Activated T-cell treated with anti-CD3 and anti-CD28 coated beads, Interleukin-2, amount 50 U/mL, for 72 hours (primary cell): ENCODE measurements at regions not wholly inside any gene's neighbourhood (a gene's known extent, or its start where the extent isn't known, plus 50 kb on each side); places are given as distances from the start of the nearest gene placed in this dataset.

Experiments used
- ATAC-seq, 2 donors: fragments of 150-1000 bp; cut with Tn5 transposase; replicated peaks in 1 of 2; 2 replicates each; pipeline ENCODE4 v1.10.0; 2021; ENCODE audit warnings: moderate library complexity in 2 of 2, mild to moderate bottlenecking in 1 of 2
- DNase-seq, 2 donors: peaks; one replicate each; pipeline ENCODE4 v3.0.0; 2021 to 2022; ENCODE audit warnings: mixed read lengths in 1 of 2
- H3K27ac Mint-ChIP-seq: one replicate; pipeline ENCODE4 v1.8.0; 2022; ENCODE audit warnings: mild to moderate bottlenecking, moderate library complexity, mixed read lengths
- H3K27me3 Mint-ChIP-seq: one replicate; pipeline ENCODE4 v1.8.0; 2022; ENCODE audit warnings: low read depth, mixed read lengths
- H3K36me3 Mint-ChIP-seq, 2 donors: one replicate each; pipeline ENCODE4 v1.8.0; 2022; ENCODE audit warnings: mixed read lengths in 2 of 2, mild to moderate bottlenecking in 1 of 2; ENCODE audit not compliant: insufficient read depth in 2 of 2
- H3K4me1 Mint-ChIP-seq: one replicate; pipeline ENCODE4 v1.8.0; 2022; ENCODE audit warnings: low read depth, mixed read lengths
- H3K4me3 Mint-ChIP-seq, 2 donors: one replicate each; pipeline ENCODE4 v1.8.0; 2022; ENCODE audit warnings: mild to moderate bottlenecking in 2 of 2, mixed read lengths in 2 of 2, moderate library complexity in 2 of 2
- H3K9me3 Mint-ChIP-seq, 2 donors: one replicate each; pipeline ENCODE4 v1.8.0; 2022; ENCODE audit warnings: mixed read lengths in 2 of 2

- H3K27ac Mint-ChIP-seq = no peak overlapping the region
- no peaks in the 10 kb centered on the region for H3K36me3 Mint-ChIP-seq
- peaks cover 26% of the 10 kb centered on the region for H3K27me3 Mint-ChIP-seq
- ATAC-seq (no peak), DNase-seq (no peak)
- H3K4me1 Mint-ChIP-seq = no peaks in the 10 kb centered on the region
- no peak overlapping the region for H3K4me3 Mint-ChIP-seq
- H3K9me3 Mint-ChIP-seq = peaks cover 0 to 5% of the 10 kb centered on the region in 2 donors
These were observed 587.4 kb upstream of the MDFIC2 start for GRCh38 chr3:70899816-70900215.

DNA sequence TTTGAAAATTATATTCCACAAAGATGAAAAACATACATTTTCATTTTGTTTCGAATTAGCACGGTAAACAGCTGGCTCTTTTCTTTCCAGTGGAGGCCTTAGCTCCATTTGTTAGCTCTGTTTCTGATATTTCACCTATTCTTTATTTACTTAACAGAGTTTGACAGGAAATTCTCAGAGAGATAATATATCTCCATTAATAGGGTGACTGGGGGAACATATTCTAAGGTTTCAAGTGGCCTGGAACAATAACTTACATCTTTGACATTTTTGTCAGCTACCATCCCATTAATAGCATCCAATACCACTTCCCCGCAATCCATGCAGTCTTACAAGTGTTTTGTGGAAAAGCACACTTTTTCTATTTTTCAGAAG is 577.6 kb upstream of the MDFIC2 start:
- Mint-ChIP-seq H3K27me3 (no peaks in the 10 kb centered on the region), H3K36me3 (no peaks in the 10 kb centered on the region)
- no peak for ATAC-seq

GRCh38 chr3:70889162-70890019 is 577.0 kb upstream of the MDFIC2 start:
- Mint-ChIP-seq H3K9me3 (peaks cover 0 to 2% of the 10 kb centered on the region in 2 donors), H3K27me3 (no peaks in the 10 kb centered on the region), H3K4me1 (no peaks in the 10 kb centered on the region), H3K36me3 (no peaks in the 10 kb centered on the region), H3K27ac (no peak overlapping the region), H3K4me3 (no peak overlapping the region)
- DNase-seq (no peak), ATAC-seq (no peak)

More for the DNA sequence above, 577.6 kb upstream of the MDFIC2 start:
- DNase-seq = no peak
- no peak overlapping the region for H3K4me3 Mint-ChIP-seq
- no peaks in the 10 kb centered on the region for H3K4me1 Mint-ChIP-seq
- H3K27ac Mint-ChIP-seq = no peak overlapping the region
- peaks cover 0 to 2% of the 10 kb centered on the region in 2 donors for H3K9me3 Mint-ChIP-seq

- DNase-seq (no peak), ATAC-seq (no peak)
- Mint-ChIP-seq H3K4me3 (no peak overlapping the region), H3K36me3 (no peaks in the 10 kb centered on the region), H3K27me3 (peaks cover 23% of the 10 kb centered on the region), H3K4me1 (peaks cover 5% of the 10 kb centered on the region), H3K9me3 (no peaks in the 10 kb centered on the region), H3K27ac (no peak overlapping the region)
These were observed 573.2 kb upstream of the MDFIC2 start for GRCh38 chr3:70885636-70886035.

GRCh38 chr3:70882104-70882503 is 569.7 kb upstream of the MDFIC2 start:
- Mint-ChIP-seq H3K4me3 (no peak overlapping the region), H3K9me3 (peaks cover 13 to 15% of the 10 kb centered on the region in 2 donors), H3K27ac (no peak overlapping the region), H3K27me3 (peaks cover 50% of the 10 kb centered on the region), H3K36me3 (peaks cover 5 to 8% of the 10 kb centered on the region in 2 donors), H3K4me1 (peaks cover 5% of the 10 kb centered on the region)
- ATAC-seq = no peak
- no peak for DNase-seq

DNA sequence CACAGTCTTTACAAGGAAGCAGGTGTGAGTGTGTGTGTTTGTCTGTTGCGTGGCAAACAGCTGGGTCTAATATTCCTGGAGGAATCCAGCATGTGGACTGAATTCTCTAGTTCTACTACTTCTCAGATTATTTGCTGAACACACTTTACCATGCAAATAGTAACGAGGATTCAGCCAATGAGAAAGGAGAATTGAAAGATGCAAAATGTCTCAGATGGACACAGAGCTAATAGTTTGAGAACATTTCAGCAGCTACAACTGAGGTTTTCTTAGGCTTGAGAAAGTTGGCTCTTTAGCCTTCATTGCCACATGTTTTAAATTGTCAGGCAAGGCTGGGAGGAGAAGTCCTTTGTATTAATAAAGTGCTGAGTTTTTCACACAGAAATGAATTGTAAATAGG is 568.0 kb upstream of the MDFIC2 start:
- DNase-seq (no peak), ATAC-seq (no peak)
- H3K4me1 Mint-ChIP-seq = peaks cover 5% of the 10 kb centered on the region
- H3K4me3 Mint-ChIP-seq = no peak overlapping the region
- H3K9me3 Mint-ChIP-seq = peaks cover 13 to 16% of the 10 kb centered on the region in 2 donors
- H3K27me3 Mint-ChIP-seq = peaks cover 51% of the 10 kb centered on the region
- H3K27ac Mint-ChIP-seq = no peak overlapping the region
- H3K36me3 Mint-ChIP-seq = peaks cover 5 to 8% of the 10 kb centered on the region in 2 donors

DNA sequence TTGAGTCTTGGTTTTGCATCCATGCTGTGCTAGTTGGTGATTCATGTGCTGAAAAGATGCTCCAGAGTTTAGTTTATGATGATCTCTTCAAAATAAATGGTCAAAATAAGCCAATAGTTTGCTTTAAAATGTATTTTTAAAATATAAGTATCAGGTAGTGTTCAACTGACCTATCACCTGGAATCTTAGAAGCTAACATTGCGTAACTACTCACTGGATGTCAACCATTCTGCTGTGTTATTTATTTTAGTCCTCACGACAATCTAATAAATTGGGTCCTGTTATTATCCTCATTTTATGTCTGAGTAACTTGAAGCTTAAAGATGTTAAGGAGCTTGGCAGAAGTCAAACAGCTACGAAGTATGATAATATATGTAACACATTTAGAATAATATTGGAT is 563.7 kb upstream of the MDFIC2 start:
- Mint-ChIP-seq H3K36me3 (peaks cover 5 to 11% of the 10 kb centered on the region in 2 donors), H3K27ac (no peak overlapping the region), H3K4me3 (no peak overlapping the region), H3K9me3 (peaks cover 16 to 19% of the 10 kb centered on the region in 2 donors), H3K4me1 (no peaks in the 10 kb centered on the region), H3K27me3 (peaks cover 50% of the 10 kb centered on the region)
- DNase-seq (no peak), ATAC-seq (no peak)

DNA sequence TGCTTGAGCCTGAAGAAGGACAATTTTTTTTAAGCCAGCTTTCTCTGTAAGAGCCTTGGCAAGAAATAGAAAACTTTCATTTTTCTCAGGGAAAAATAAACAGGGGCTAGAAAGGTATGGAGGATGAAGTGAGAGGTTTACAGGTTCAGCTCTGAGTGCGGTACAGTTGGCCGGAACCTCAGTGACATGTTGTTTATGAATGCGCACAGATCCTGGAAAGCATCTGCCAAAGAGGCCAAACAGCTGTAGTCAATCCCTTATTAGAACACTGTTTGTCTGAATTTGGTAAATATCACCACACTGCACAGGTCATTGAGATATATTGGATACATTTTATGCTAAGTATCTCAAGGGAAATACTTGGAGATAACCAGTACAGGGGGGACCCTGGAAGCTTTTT is 561.8 kb upstream of the MDFIC2 start:
- H3K36me3 Mint-ChIP-seq = peaks cover 5 to 9% of the 10 kb centered on the region in 2 donors
- DNase-seq (no peak), ATAC-seq (no peak)
- H3K27me3 Mint-ChIP-seq = peaks cover 42% of the 10 kb centered on the region
- no peak overlapping the region for H3K27ac Mint-ChIP-seq
- H3K4me3 Mint-ChIP-seq = no peak overlapping the region
- peaks cover 17 to 20% of the 10 kb centered on the region in 2 donors for H3K9me3 Mint-ChIP-seq
- H3K4me1 Mint-ChIP-seq = no peaks in the 10 kb centered on the region

GRCh38 chr3:70873686-70874085 is 561.2 kb upstream of the MDFIC2 start:
- DNase-seq (no peak), ATAC-seq (no peak)
- Mint-ChIP-seq H3K4me1 (no peaks in the 10 kb centered on the region), H3K36me3 (peaks cover 3 to 6% of the 10 kb centered on the region in 2 donors), H3K27ac (no peak overlapping the region), H3K9me3 (peaks cover 14 to 16% of the 10 kb centered on the region in 2 donors), H3K4me3 (no peak overlapping the region), H3K27me3 (peaks cover 42% of the 10 kb centered on the region)

GRCh38 chr3:70871909-70872656 is 559.6 kb upstream of the MDFIC2 start:
- Mint-ChIP-seq H3K9me3 (peaks cover 7 to 9% of the 10 kb centered on the region in 2 donors), H3K27ac (no peak overlapping the region), H3K36me3 (peaks cover 3 to 6% of the 10 kb centered on the region in 2 donors), H3K4me1 (no peaks in the 10 kb centered on the region), H3K27me3 (peaks cover 36% of the 10 kb centered on the region), H3K4me3 (no peak overlapping the region)
- no peak for ATAC-seq
- no peak for DNase-seq

DNA sequence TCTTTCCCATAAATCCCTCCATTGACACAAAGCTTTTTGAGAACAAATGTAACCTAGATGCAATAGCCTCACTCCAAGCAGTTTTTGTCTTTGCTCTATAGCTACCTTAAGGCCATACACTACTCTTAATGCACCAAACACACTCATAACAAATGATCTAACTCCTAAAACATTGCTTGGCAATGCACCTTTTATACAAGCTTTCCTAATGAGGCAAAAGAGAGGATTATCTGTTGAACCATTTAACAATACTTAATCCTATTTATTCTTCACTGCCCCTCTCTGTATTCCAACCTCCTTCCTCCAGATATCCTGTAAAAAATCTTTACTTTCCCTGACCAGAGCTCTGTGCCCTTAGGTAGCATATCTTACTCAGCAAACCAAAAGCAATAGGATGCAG is 558.1 kb upstream of the MDFIC2 start:
- no peak for DNase-seq
- Mint-ChIP-seq H3K27ac (no peak overlapping the region), H3K27me3 (peaks cover 45% of the 10 kb centered on the region), H3K4me1 (no peaks in the 10 kb centered on the region), H3K9me3 (peaks cover 7 to 9% of the 10 kb centered on the region in 2 donors), H3K36me3 (peaks cover 3 to 6% of the 10 kb centered on the region in 2 donors), H3K4me3 (no peak overlapping the region)
- no peak for ATAC-seq

DNA sequence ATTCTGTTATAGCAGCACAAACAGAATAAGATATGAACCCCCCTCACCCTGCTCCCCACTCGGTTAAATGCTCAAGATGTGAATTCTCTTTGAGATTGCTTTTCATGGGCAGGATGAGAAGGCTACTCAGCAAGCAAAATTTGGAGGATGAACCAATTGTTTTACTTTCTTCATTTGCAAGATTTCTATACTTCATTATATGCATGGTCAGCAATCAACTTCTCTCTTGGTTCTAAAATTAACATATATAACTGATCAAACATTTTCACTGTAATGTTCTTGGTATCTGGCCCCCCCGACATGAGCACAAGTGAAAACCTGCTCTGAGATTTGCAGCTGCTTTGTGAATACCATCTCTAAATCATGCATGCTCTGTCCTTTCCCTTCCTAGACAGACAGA is 556.1 kb upstream of the MDFIC2 start:
- H3K9me3 Mint-ChIP-seq = peaks cover 9 to 11% of the 10 kb centered on the region in 2 donors
- peaks cover 52% of the 10 kb centered on the region for H3K27me3 Mint-ChIP-seq
- no peak for DNase-seq
- no peak for ATAC-seq
- no peak overlapping the region for H3K4me3 Mint-ChIP-seq
- no peak overlapping the region for H3K27ac Mint-ChIP-seq
- peaks cover 6% of the 10 kb centered on the region in 2 donors for H3K36me3 Mint-ChIP-seq
- no peaks in the 10 kb centered on the region for H3K4me1 Mint-ChIP-seq

GRCh38 chr3:70863049-70863448 is 550.6 kb upstream of the MDFIC2 start:
- H3K27ac Mint-ChIP-seq = no peak overlapping the region
- H3K4me3 Mint-ChIP-seq = no peak overlapping the region
- H3K27me3 Mint-ChIP-seq = peaks cover 66% of the 10 kb centered on the region
- peaks cover 0 to 3% of the 10 kb centered on the region in 2 donors for H3K36me3 Mint-ChIP-seq
- peaks cover 19% of the 10 kb centered on the region for H3K4me1 Mint-ChIP-seq
- ATAC-seq (no peak), DNase-seq (no peak)
- peaks cover 0 to 4% of the 10 kb centered on the region in 2 donors for H3K9me3 Mint-ChIP-seq
